HG03457 (cell line): ENCODE measurements at regions not wholly inside any gene's neighbourhood (a gene's known extent, or its start where the extent isn't known, plus 50 kb on each side); places are given as distances from the start of the nearest gene placed in this dataset.

ENCODE experiments used
- ATAC-seq: cut with Tn5 transposase; IDR thresholded peaks from one replicate; pipeline ENCODE4 v1.9.1; 2021; ENCODE audit warnings: moderate number of reproducible peaks; ENCODE audit not compliant: unreplicated experiment

DNA sequence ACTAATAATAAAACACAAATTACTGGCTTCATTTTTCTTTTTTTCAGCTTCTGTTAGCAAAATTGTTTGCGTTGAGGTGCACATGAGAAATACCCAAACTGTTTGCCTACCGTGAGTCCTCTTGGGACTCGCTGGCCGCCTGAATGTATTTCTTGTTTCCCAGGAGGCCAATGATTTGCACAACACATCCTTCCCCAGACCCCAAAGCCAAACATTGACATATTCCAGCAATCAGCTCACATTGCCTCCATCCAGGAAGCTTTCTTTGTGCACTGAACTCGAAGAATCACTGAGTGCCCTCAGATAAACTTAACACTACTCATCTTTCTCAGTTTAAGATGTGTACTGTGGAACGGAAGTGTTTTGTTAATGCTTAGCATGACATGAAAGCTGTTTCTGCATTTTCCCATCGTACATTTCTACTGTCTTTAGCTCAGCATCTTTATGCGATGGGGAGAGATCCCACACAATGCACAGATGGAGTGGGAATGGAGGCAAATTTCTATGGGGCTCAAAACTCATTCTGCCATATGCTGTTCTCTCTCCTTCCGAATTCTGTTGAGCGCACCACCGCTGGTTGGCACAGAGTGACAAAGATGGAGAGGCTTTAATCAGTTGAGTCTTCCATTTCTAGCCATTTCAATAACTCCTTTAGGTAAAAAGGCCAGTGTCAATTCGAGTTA lies 399.5 kb downstream of the RFC3 start:
- no peak for ATAC-seq

DNA sequence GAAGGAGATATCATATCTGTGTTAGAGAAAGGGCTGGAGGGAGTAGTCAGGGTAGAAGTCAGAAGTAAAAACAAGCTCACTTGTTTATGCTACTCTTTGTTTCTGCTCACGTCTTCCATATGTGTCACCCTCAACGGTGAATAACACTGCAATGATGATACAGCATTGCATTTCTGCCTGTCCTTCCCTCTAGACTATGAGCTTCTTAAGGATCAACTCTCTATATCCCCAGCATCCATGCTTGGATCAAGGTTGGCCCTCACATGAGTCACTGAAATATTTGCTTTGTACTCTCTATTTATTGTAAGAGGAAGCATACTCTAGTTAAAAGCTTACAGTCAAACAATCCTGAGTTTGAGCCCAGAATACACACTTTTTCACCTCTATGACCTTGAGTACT lies 406.0 kb downstream of the RFC3 start:
- ATAC-seq, result no peak

DNA sequence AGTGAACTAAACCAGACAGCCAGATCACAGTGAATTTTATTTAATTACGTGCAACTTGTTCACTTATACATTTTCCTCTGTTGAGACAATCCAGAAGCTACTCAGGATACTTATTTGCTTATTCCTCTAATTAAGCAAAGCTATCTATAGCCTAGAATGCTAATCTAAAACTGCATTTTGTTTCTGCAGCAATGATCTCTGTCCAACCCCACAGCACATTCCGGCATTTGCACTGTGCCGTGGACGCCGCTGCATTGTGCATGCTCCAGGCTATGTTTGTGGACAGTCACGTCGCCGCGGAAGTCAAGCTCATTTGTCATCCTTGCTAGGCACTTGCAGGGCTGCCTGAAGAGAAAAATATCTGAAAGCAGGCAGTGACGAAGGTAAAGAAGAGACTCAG lies 406.9 kb downstream of the RFC3 start:
- no peak for ATAC-seq

DNA sequence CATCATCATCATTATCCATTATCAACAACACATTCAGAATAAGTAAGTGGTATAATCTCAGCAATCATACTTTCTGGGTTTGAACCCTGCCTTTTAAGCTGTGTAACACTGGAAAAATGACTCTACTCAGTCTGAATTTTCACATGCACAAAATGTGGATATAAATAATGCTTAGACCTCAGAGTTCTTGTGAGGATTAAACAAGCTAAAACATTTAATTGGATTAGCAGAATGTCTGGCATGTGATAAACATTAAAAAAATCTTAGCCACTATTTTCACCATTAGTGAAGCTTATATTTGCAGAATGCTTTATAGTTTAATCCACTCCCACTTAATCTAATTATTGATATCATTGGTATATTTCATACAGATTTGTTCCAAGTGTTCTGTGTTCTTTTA lies 412.3 kb downstream of the RFC3 start:
- no peak for ATAC-seq

DNA sequence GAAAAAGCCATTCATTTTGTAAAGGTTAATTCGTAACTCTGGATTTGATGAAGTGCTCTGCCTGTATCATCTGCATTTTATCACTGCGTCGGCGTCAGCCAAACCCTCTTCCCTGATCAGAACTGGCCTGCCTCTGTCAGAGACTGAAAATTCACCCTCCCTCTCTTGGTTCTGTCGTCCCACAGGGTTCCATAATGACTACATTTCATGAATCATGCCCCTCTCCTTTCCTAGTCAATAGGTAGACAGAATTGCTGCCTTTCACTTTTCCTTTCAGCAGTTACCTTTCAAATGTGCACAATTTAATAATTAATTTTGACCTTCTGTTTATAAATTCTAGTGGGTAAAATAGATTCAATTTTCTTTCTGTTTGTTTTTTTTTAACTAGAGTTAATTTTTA lies 423.4 kb downstream of the RFC3 start:
- no peak for ATAC-seq

DNA sequence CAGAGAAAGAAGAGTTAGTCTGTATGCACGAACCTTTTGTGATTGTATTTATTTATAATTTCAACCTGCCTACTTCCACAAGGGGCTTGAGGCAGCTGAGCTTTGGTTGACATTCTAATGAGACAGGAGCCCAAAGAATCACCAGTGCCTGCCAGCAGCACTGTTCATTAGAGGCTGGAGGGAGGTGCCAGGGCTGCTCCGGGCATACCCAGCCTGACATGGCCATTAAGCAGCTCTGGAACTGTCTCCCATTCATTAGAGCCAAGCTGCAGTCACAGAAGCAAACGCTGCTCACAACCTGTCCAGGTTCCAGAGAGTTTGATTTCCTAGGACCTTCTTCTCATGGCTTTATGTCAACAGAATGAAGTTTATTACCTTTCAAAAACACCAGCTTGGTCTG lies 425.5 kb downstream of the RFC3 start:
- ATAC-seq, result no peak

DNA sequence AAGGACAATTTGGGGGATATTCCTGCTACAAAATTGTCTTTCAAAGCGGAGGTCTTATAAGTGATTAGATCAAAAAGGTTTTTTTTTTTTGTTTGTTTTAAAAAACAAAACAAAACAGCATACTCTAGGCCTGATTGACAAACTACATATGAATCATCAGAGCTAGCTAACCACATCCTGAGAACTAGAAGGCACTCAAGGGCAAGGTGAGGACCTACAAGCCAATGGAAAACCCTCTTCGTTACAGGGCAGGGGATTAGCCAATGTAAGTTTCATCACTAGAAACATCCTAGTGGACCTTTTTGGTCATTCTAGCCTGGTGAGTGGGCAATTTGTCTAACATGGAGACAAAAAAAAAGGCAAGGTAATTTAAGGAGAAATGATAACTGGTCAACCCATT lies 428.6 kb downstream of the RFC3 start:
- ATAC-seq, result no peak

DNA sequence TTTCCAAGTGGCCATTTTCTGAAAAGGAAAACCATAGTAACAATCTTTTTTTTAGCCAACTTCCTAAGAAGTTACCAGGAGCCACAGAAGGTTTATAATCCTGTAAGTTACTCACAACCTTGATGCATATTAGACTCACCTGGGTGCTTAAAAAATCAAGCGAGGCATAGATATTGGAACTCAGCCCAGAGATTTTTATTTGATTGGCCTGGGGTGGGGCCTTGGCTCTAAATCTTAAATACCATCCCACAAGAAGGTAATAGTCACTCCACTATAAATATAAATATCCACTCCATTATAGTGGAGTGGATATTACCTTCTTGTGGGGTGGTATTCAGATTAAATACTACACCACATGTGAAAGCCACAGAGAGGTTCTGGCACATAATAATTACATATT lies 429.6 kb downstream of the RFC3 start:
- no peak for ATAC-seq

DNA sequence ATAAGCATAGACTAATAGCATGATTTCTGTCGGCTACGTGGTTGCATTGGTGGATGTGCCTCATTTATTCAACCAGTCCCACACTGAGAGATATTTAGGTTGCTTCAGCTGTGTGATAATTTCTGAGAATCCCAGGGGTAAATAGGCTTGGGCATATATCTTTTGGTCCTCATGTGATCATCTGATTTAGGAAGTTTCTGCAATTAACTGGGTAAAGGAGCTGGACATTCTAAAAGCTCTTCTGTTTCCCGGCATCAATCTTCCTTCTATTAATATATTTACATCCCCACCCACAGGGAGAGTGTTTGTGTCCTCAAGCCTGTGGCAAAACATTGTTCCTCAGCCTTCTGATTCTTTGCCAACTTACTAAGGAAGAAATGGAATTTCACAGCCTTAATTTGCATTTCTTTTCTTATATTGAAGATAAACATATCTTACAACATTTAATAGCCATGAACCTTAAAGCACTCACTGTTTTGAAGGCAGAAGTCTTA lies 431.6 kb downstream of the RFC3 start:
- no peak for ATAC-seq

DNA sequence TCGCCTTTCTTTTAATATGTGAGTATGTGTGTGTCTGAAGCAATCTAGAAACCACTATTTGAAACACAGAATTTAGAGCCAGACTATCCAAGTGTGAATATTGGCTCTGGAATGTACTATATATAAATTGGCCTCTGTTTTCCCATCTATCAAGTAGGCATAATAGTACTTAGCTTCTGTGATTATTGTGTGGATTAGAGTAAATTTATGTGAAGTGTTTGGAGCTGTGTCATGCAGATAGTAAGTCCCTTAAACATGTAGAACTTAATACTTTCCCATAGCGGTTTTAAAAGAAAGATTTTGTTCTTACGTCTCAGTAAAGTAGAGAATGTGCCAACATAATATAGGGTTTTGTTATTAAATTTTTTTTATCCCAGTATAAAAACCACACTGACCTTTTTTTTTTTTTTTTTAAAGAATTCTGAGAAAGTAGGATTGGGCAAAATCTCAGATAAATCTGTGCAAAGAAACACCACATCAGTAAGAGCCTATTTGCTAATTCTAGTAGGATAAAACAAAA lies 432.3 kb downstream of the RFC3 start:
- no peak for ATAC-seq

DNA sequence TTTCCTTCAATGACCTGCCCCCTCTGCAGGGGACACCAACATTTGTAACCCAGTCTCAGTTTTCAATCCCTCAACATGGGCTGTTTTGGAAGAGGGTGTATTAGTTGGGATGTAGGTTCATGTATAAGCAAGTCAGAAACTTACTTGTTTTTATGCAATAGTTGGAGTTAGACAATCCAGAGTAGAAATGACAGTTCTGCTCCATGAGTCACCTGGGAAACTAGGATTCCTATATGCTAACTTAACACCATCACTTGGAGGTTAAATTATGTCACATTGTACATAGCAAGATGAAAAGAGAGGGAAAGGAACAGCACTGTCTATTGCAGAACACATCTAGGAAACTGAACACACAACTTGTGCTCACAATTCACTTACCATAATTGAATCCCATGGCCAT lies 436.4 kb downstream of the RFC3 start:
- no peak for ATAC-seq

DNA sequence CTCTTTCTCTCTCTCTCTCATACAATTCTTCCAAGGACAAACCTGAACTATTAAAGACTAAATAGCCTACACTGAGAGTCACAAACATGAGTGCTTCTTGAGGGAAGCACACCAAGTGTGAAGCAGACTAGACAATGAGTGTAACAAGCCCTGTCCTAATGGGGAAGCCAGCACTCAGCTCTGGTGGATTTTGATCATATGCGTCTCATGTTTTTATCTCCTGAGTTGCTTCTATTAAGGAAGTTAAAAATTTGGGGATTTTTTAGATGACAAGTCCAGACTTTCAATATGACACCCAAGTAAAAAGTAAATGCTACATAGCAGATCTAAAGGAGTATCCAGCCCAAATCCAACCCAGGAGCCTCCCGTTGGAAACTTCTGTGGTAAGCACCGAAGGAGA lies 437.8 kb downstream of the RFC3 start:
- ATAC-seq, result no peak

DNA sequence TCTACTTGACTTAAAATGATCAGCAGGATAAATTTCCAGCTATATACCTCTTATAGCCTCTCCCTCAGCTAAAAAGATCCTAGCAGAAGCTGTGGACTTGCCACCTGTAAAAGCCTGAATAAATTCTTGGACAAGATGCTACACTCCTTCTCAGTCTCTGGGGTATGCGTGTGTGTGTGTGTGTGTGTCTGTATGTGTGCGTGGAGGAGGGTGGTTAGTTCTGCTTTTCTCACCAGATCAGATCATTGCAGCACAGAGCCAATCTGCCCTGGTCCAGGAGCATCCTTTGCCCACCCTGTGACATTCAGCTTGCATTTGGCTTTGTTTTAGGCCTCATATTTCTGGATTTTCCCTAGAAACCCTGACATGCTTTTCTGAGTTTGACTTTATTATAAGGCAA lies 438.3 kb downstream of the RFC3 start:
- ATAC-seq, result no peak

DNA sequence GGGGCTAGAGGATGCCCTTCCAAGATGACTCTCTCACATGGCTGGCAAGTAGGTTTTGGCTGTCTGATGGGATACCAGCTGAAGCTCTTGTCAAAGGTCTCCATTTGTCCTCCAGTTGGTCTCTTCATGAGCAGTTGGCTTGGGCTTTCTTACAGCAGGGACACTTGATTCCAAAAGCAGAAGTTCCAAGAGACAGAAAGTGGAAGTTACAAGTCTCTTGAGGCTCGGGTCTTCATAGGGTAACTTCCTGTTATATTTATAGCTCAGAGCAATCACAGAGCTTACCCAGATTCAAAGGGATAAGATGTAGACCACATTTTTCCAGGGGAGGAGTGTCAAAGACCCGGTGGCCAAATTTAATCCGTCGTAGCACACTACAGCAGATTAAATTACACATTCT lies 440.0 kb downstream of the RFC3 start:
- no peak for ATAC-seq

DNA sequence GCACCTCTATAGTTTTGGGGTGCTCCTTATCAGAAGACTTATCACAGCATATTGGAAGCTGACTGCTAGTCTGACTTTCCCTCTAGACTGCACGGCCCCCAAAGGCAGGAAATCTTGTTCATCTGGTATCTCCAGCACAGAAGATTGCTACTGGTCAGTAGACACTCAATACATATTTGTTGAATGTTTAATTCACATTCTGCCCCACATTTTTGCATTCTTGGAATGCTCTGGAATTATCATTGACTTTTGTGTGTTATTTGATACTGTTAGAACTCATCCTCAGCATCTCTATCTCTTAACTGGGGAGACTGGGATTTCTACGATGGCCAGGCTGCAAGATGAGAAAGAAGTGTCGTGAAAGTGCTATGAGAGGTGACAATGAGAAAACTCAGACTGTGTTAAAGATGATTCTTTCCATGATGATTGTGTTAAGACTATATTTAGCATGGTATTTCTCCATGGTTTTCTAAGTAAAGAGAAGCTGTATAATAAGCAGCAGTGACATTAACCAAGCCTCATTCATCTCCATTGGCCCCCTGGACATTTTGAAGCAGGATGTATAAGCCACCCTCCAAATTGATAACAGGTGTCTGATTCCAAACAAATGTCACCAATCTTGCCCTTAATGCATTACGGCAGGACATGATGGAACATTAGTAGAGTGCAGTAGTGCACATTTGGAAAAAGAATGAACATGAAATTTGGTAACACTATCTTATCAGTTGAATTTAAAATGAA lies 440.9 kb downstream of the RFC3 start:
- ATAC-seq, result no peak

DNA sequence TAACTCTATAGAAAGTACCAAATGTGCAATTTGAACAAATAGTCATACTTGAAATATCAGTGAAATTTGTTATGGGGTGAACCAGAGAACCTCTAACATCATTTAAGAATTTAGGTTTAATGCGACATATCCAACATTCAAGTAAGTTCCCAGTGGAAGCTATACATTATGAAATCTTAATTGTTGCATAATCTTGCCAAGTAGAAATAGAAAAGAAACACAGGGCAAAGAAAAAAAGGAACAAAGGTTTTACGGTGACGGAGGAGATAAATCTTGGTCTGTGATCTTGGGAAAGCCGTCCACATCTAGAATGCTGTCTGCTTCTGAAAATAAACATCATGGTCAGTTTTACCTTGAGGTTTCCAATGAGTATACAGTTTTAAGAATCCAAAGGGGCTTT lies 445.7 kb downstream of the RFC3 start:
- ATAC-seq, result no peak

DNA sequence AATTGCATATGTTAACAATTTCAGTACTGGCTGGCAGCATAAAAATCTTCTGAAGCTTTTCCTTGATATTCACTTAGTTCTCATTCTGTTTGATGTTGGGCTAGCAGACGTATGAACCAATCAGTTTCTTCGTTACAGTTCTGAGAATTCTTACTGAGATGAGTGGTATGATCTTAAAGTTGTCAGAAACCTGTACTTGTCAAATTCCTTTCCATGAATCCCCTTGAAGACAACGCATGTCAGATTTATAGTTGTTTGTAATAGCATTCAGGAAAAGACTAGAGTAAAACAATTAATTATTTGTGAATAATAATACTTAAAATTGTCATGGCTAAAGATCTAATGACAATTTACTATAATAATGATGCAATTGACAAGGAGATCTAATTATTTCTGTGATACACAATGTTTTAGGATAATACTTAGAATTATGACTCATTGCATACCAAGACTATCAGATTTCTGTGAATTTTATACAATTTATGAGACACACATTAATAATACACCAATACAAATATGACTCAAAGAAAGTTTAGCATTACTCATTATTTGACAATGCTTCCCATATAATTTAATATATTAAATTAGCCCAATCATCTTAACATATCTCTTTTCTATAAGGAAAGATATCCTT lies 447.2 kb downstream of the RFC3 start:
- no peak for ATAC-seq

DNA sequence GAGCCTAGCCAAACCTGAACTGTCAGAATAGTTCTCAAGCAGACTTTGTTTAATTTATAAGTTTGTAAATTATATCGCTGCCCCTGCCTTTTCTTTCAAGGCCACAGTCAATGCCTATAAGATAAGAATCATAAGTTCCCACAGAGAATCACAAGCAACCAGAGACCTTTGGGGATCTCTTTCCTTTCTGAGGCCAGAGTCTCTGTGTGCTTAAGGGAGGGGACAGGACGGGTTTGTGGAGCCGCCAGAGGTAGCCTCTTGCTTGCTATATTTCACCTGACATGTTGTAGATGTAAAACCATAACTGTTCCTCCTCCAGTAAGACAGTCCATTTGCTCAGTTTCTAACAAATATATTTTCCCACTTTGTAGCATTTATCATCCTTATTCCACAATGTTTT lies 458.8 kb downstream of the RFC3 start:
- ATAC-seq, result no peak

DNA sequence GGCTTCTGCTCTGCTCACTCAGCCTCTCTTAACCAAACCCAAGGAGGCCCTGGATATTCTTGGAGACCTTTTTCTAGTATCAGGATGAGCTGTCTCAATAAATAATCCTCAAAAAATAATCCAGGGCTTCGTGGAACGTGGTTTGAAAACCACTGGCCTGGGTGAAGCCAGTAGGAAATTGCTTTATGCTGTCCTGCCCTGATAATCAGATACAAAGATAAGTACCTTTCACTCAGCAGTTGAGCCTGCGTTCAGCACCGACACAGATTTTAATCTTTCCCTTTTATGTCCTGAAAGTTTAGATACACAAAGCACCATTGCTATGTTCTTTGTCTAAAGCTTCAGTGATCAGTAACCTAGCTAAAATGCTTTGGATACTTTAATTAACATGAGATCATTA lies 460.0 kb downstream of the RFC3 start:
- no peak for ATAC-seq

DNA sequence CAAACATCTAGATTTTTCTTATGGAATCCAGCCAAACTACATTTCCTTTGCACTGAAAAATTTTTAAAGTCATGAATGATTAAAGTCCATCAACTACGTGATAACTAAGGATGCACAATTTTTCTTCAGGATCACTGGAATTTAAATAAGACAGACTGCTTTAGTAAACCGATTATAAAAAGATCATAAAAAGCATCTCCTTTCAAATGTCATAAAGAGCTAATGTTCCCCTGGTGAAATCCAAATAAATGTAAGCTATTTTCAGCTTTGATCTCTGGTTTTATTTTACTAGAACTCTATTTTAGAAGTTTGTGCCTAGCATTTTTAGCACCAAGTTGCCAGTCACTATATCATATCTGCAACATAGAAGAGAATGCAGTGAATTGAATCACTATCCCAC lies 460.8 kb downstream of the RFC3 start:
- no peak for ATAC-seq

DNA sequence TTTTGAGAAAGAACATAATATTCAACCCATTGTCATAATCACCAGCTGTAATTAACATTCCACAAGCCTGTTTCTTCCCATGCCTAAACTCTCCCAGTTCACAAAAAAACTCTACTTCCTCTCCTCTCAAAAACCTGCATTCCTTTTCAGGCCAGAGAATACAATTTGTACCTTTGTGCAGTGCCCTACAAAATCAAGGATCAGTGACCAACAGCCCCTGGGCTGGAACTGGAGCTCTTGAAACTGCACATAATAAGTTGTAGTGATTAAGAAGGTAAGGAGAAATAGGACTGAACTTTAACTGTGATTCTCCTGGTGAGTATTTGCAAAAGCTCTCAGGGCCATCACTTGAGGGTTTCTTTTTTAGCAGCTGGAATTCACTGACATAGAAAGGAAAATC lies 472.7 kb downstream of the RFC3 start:
- no peak for ATAC-seq
